Kidney (tissue), 13 donors: ENCODE measurements at regions not wholly inside any gene's neighbourhood (a gene's known extent, or its start where the extent isn't known, plus 50 kb on each side); places are given as distances from the start of the nearest gene placed in this dataset.
A peak's percentile ranks its signal among the peaks of the same experiment; 100 is the strongest.

Source experiments
- DNase-seq, 5 donors: peaks; one replicate each; pipeline ENCODE4 v3.0.0-alpha.2; 2013 to 2020
- FAIRE-seq: peaks from 2 replicates; lab custom pipeline; 2012; peaks lifted over from hg19 to GRCh38; lab: Jason Lieb, UNC
- H3K27ac ChIP-seq, 2 donors: one replicate each; pipeline ENCODE4 v1.7.0; 2013; ENCODE audit warnings: low read depth in 2 of 2, low read length in 2 of 2, inconsistent platforms in 1 of 2
- H3K27me3 ChIP-seq: one replicate; pipeline ENCODE4 v1.7.1; 2013; ENCODE audit warnings: low read length, inconsistent platforms; ENCODE audit not compliant: control insufficient read depth, insufficient read depth
- H3K36me3 ChIP-seq, 3 donors: one replicate each; pipeline versions ENCODE4 v1.7.0 to v1.7.1; 2013; ENCODE audit warnings: low read length in 3 of 3, control low read depth in 1 of 3, inconsistent platforms in 1 of 3; ENCODE audit not compliant: insufficient read depth in 3 of 3, control insufficient read depth in 2 of 3
- H3K4me1 ChIP-seq, 3 donors: one replicate each; pipeline versions ENCODE4 v1.7.0 to v1.7.1; 2013; ENCODE audit warnings: low read length in 3 of 3, inconsistent platforms in 1 of 3, low read depth in 1 of 3; ENCODE audit not compliant: control insufficient read depth in 2 of 3, insufficient read depth in 2 of 3
- H3K4me3 ChIP-seq, 3 donors: one replicate each; pipeline versions ENCODE4 v1.7.0 to v1.8.1; 2013; ENCODE audit warnings: low read length in 3 of 3, control low read depth in 1 of 3, inconsistent platforms in 1 of 3
- H3K9ac ChIP-seq, 3 donors: one replicate each; pipeline versions ENCODE4 v1.7.0 to v1.7.1; 2013; ENCODE audit warnings: low read length in 3 of 3, control low read depth in 1 of 3, inconsistent platforms in 1 of 3
- H3K9me3 ChIP-seq, 3 donors: one replicate each; pipeline versions ENCODE4 v1.7.0 to v1.7.1; 2013; ENCODE audit warnings: low read length in 3 of 3, control low read depth in 1 of 3, inconsistent platforms in 1 of 3; ENCODE audit not compliant: control insufficient read depth in 2 of 3, insufficient read depth in 1 of 3
- CTCF ChIP-seq: IDR thresholded peaks from 3 replicates; pipeline ENCODE4 v1.5.1; 2012; ENCODE audit warnings: mild to moderate bottlenecking, moderate library complexity, borderline replicate concordance; ENCODE audit not compliant: insufficient read depth; ENCODE audit errors: extremely low read depth
- intact Hi-C: fragments of 100-400 bp; cut with DNase I; formaldehyde crosslinking; loops from one replicate; pipeline ENCODE4 v1.11.1; 2022
- donor health status: control.
- donor health status: control.
- donor health status: control.
- donor health status: control.
- donor health status: control.
- donor health status: DM: yes; HTN: yes; CAD: no.
- donor health status: Normal renal cell carcinoma (clear cell type).

GRCh38 chr2:6216234-6216633 is 524.0 kb downstream of the SOX11 start:
- TF ChIP-seq CTCF = no peak

GRCh38 chr2:6218926-6219325 is 526.7 kb downstream of the SOX11 start:
- intact Hi-C loops = no loop called here
- FAIRE-seq (no peak), DNase-seq (peak in 2 of 5 donors; percentile 61 to 67)
- H3K4me3 ChIP-seq = no peak overlapping the region
- no peaks in the 10 kb centered on the region for H3K27me3 ChIP-seq
- TF ChIP-seq CTCF = no peak
- H3K27ac ChIP-seq = no peak overlapping the region
- H3K4me1 ChIP-seq = no peaks in the 10 kb centered on the region
- H3K36me3 ChIP-seq = no peaks in the 10 kb centered on the region
- H3K9ac ChIP-seq = no peak overlapping the region
- no peaks in the 10 kb centered on the region for H3K9me3 ChIP-seq

More at GRCh38 chr2:6216234-6216633, 524.0 kb downstream of the SOX11 start:
- H3K9me3 ChIP-seq = no peaks in the 10 kb centered on the region
- H3K36me3 ChIP-seq = no peaks in the 10 kb centered on the region
- no peak for FAIRE-seq
- no peak overlapping the region for H3K4me3 ChIP-seq
- no peaks in the 10 kb centered on the region for H3K4me1 ChIP-seq
- no peak overlapping the region for H3K9ac ChIP-seq
- intact Hi-C loops = no loop called here
- H3K27ac ChIP-seq = no peak overlapping the region
- no peak for DNase-seq
- H3K27me3 ChIP-seq = no peaks in the 10 kb centered on the region

GRCh38 chr2:6219906-6220305 is 527.7 kb downstream of the SOX11 start:
- H3K4me1 ChIP-seq = no peaks in the 10 kb centered on the region
- H3K36me3 ChIP-seq = no peaks in the 10 kb centered on the region
- no peak overlapping the region for H3K9ac ChIP-seq
- no peaks in the 10 kb centered on the region for H3K27me3 ChIP-seq
- FAIRE-seq (no peak), DNase-seq (no peak)
- intact Hi-C loops = no loop called here
- TF ChIP-seq CTCF = no peak
- no peak overlapping the region for H3K27ac ChIP-seq
- no peaks in the 10 kb centered on the region for H3K9me3 ChIP-seq
- H3K4me3 ChIP-seq = no peak overlapping the region

- Histone ChIP-seq H3K4me3 (no peak overlapping the region), H3K27me3 (no peaks in the 10 kb centered on the region), H3K9ac (no peak overlapping the region), H3K4me1 (no peaks in the 10 kb centered on the region), H3K27ac (no peak overlapping the region), H3K9me3 (no peaks in the 10 kb centered on the region), H3K36me3 (no peaks in the 10 kb centered on the region)
- DNase-seq (no peak), FAIRE-seq (no peak)
- TF ChIP-seq CTCF = no peak
- intact Hi-C loops = no loop called here
Measured at GRCh38 chr2:6222296-6222695, 530.1 kb downstream of the SOX11 start.
